SK-N-SH (cell line): ENCODE measurements at regions not wholly inside any gene's neighbourhood (a gene's known extent, or its start where the extent isn't known, plus 50 kb on each side); places are given as distances from the start of the nearest gene placed in this dataset.

Source experiments
- CTCF ChIA-PET: fragments of 300-600, 350-600 bp; formaldehyde crosslinking; extraction: SDS; loops from one replicate; lab custom pipeline; 2021; lab: Yijun Ruan, JAX
- POLR2A ChIA-PET: fragments of 350-600 bp; sonication (Branson Sonifier 250); formaldehyde crosslinking; extraction: SDS; loops from one replicate; lab custom pipeline; 2020; ENCODE audit warnings: antibody characterized with exemption, inconsistent platforms; lab: Yijun Ruan, JAX
- DNase-seq: peaks from one replicate; pipeline ENCODE4 v3.0.0; 2012
- H2AFZ ChIP-seq: fragments of 200-600 bp; sonication (generic); 2 replicates; pipeline ENCODE4 v1.8.1; 2016; ENCODE audit warnings: antibody characterized with exemption, mild to moderate bottlenecking, low read depth
- H3F3A ChIP-seq: fragments of 200-600 bp; sonication (generic); replicated peaks from 2 replicates; pipeline ENCODE3; 2016; ENCODE audit warnings: antibody characterized with exemption, mild to moderate bottlenecking; ENCODE audit not compliant: insufficient read depth
- H3K27ac ChIP-seq, 2 experiments: fragments of 200-500 bp in 1 of 2; fragments of 200-600 bp in 1 of 2; sonication (Bioruptor generic) in 1 of 2; sonication (generic), shearing (Covaris generic) in 1 of 2; 2 replicates each; pipeline versions ENCODE4 v1.5.1 to v1.6.1; 2014 to 2016; ENCODE audit warnings: low read depth in 2 of 2, inconsistent platforms in 1 of 2, low read length in 1 of 2, mild to moderate bottlenecking in 1 of 2, mixed read lengths in 1 of 2
- H3K27me3 ChIP-seq: fragments of 200-600 bp; sonication (generic), shearing (Covaris generic); 2 replicates; pipeline ENCODE4 v1.6.1; 2016; ENCODE audit warnings: mixed run types; ENCODE audit not compliant: insufficient read depth
- H3K36me3 ChIP-seq, 2 experiments: fragments of 200-500 bp in 1 of 2; fragments of 200-600 bp in 1 of 2; sonication (Bioruptor generic) in 1 of 2; sonication (generic) in 1 of 2; replicated peaks in 1 of 2; 2 replicates each; pipeline versions ENCODE3 to v1.5.1; 2014 to 2016; ENCODE audit warnings: low read length in 1 of 2, mild to moderate bottlenecking in 1 of 2; ENCODE audit not compliant: insufficient read depth in 2 of 2, control insufficient read depth in 1 of 2
- H3K4me1 ChIP-seq, 2 experiments: fragments of 200-500 bp in 1 of 2; fragments of 200-600 bp in 1 of 2; sonication (Bioruptor generic) in 1 of 2; sonication (generic), shearing (Covaris generic) in 1 of 2; 2 replicates each; pipeline versions ENCODE4 v1.5.1 to v1.6.1; 2014 to 2016; ENCODE audit warnings: low read depth in 1 of 2, low read length in 1 of 2, mixed run types in 1 of 2; ENCODE audit not compliant: insufficient read depth in 2 of 2, control insufficient read depth in 1 of 2
- H3K4me2 ChIP-seq: fragments of 200-600 bp; sonication (generic), shearing (Covaris generic); 2 replicates; pipeline ENCODE4 v1.6.1; 2017; ENCODE audit warnings: mixed run types
- H3K4me3 ChIP-seq, 2 experiments: fragments of 200-500 bp in 1 of 2; fragments of 200-600 bp in 1 of 2; sonication (Bioruptor generic) in 1 of 2; sonication (generic), shearing (Covaris generic) in 1 of 2; 2 replicates each; pipeline versions ENCODE4 v1.5.1 to v1.8.1; 2014 to 2016; ENCODE audit warnings: low read depth in 2 of 2, inconsistent platforms in 1 of 2, low read length in 1 of 2, mild to moderate bottlenecking in 1 of 2, mixed read lengths in 1 of 2, moderate library complexity in 1 of 2
- H3K79me2 ChIP-seq: fragments of 200-600 bp; sonication (generic); 2 replicates; pipeline ENCODE4 v1.8.1; 2017; ENCODE audit warnings: mild to moderate bottlenecking; ENCODE audit not compliant: insufficient read depth
- H3K9ac ChIP-seq: fragments of 200-600 bp; sonication (generic); 2 replicates; pipeline ENCODE4 v1.6.1; 2017; ENCODE audit warnings: mixed run types
- H3K9me2 ChIP-seq: fragments of 200-600 bp; sonication (generic); 2 replicates; pipeline ENCODE4 v1.6.1; 2017; ENCODE audit warnings: mixed run types
- H3K9me3 ChIP-seq: fragments of 200-600 bp; sonication (generic); 2 replicates; pipeline ENCODE4 v1.6.1; 2017; ENCODE audit warnings: mixed run types, mild to moderate bottlenecking, moderate library complexity
- H4K20me1 ChIP-seq: fragments of 200-600 bp; sonication (generic); 2 replicates; pipeline ENCODE4 v1.6.1; 2017; ENCODE audit warnings: mild to moderate bottlenecking, mixed run types; ENCODE audit not compliant: insufficient read depth
- ELF1 ChIP-seq: IDR thresholded peaks from 2 replicates; pipeline ENCODE4 v1.4.0; 2012
- FOSL2 ChIP-seq: IDR thresholded peaks from 2 replicates; pipeline ENCODE4 v1.4.0; 2012; ENCODE audit warnings: low read depth, mild to moderate bottlenecking, moderate library complexity, borderline replicate concordance
- FOXJ3 ChIP-seq: sonication (generic); formaldehyde crosslinking; IDR thresholded peaks from 2 replicates; pipeline ENCODE4 v1.5.1; 2020; ENCODE audit warnings: mild to moderate bottlenecking, missing genetic modification reagents
- GABPA ChIP-seq: IDR thresholded peaks from 2 replicates; pipeline ENCODE4 v1.4.0; 2012; ENCODE audit warnings: low read depth, mild to moderate bottlenecking
- MEF2A ChIP-seq: IDR thresholded peaks from 2 replicates; pipeline ENCODE4 v1.4.0; 2012; ENCODE audit warnings: low read depth, borderline replicate concordance
- RCOR1 ChIP-seq: fragments of 150-350 bp; IDR thresholded peaks from 2 replicates; pipeline ENCODE4 v1.6.1; 2017; ENCODE audit warnings: antibody characterized with exemption, low read length
- RXRA ChIP-seq: IDR thresholded peaks from 2 replicates; pipeline ENCODE4 v1.4.0; 2012; ENCODE audit warnings: low read depth, mild to moderate bottlenecking, borderline replicate concordance
- TCF12 ChIP-seq: IDR thresholded peaks from 2 replicates; pipeline ENCODE4 v1.4.0; 2012
- USF2 ChIP-seq: fragments of 150-350 bp; IDR thresholded peaks from 2 replicates; pipeline ENCODE4 v1.6.1; 2017; ENCODE audit warnings: antibody characterized with exemption, low read length, low read depth, borderline replicate concordance
- ZBTB33 ChIP-seq: IDR thresholded peaks from 2 replicates; pipeline ENCODE4 v1.4.0; 2012; ENCODE audit warnings: low read depth, borderline replicate concordance
- WGBS: methylation state at CpG from one replicate; pipeline ENCODE4 v1.1.6; 2017; ENCODE audit warnings: low lambda C conversion rate; 5-methylcytosine and 5-hydroxymethylcytosine counted together
- TF ChIP-seq, protein P1 (sequence below): IDR thresholded peaks from 2 replicates; pipeline ENCODE4 v1.4.0; 2012; ENCODE audit warnings: low read depth
- TF ChIP-seq, protein P2 (sequence below): IDR thresholded peaks from 2 replicates; pipeline ENCODE4 v1.4.0; 2012; ENCODE audit warnings: low read depth, borderline replicate concordance
- TF ChIP-seq, protein P3 (sequence below): IDR thresholded peaks from 2 replicates; pipeline ENCODE4 v1.6.1; 2012; ENCODE audit warnings: mild to moderate bottlenecking, low read depth, low read length, moderate library complexity
- TF ChIP-seq, protein P4 (sequence below): fragments of 200-600 bp; sonication (generic); IDR thresholded peaks from 2 replicates; pipeline ENCODE4 v1.6.1; 2017; ENCODE audit warnings: antibody characterized with exemption, mild to moderate bottlenecking, moderate library complexity

DNA sequence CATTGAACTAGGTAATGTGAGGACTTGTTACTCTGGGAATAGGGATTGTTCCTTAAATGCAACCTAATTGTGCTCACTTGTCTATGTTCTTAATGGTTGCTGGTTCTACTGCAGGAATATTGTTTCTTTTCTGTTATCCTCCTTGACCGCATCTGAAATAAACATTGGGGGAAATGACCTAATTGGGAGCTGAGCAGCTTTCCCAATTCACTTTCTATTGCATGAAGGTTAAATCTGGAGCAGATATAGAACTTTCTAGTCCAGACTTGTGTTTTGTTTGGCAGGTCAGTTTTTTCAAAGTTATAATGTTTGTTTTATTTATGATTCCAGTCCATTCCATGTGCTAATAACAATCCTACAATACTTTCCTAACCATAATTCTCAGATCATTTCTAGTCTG, 981.0 kb upstream of the CITED2 start (continued):
- no peak for TF ChIP-seq GABPA
- TF ChIP-seq, protein P1, sequence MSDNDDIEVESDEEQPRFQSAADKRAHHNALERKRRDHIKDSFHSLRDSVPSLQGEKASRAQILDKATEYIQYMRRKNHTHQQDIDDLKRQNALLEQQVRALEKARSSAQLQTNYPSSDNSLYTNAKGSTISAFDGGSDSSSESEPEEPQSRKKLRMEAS, result no peak
- TF ChIP-seq RXRA, result no peak

DNA sequence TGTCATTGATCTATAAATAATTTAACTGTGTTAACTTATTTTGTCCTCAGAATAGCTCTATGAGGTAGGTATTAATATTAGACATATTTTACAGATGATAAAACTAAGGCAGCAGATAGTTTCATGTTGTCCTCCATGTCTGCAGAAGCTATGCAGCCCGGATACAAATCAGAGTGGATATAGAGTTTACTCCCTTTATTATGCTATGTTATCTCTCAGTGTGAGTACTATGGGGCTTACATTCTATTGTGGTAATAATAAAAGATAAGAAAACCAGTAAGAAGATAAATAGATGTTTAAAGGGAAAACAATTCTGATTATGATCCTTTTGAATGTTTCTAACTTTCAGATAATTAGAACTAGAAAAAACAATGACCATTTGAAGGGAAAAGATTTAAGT, 979.8 kb upstream of the CITED2 start:
- Histone ChIP-seq H3K9me2 (no peaks in the 10 kb centered on the region), H3K36me3 (no peaks in the 10 kb centered on the region)
- no peak for DNase-seq
- WGBS, result 75% methylated on average over 1 of the region's 1 CpG
- TF ChIP-seq MEF2A (no peak), ZBTB33 (no peak)
- TF ChIP-seq, all 33 proteins: peak for 0
- no peak overlapping the region for H3K9ac ChIP-seq
- H3K4me3 ChIP-seq, result no peak overlapping the region
- H3K79me2 ChIP-seq, result no peaks in the 10 kb centered on the region
- no peaks in the 10 kb centered on the region for H4K20me1 ChIP-seq
- H3F3A ChIP-seq, result no peaks in the 10 kb centered on the region
- no peaks in the 10 kb centered on the region for H3K27me3 ChIP-seq
- no peak overlapping the region for H3K4me2 ChIP-seq
- no peaks in the 10 kb centered on the region for H3K4me1 ChIP-seq
- no peak overlapping the region for H2AFZ ChIP-seq
- no peak overlapping the region for H3K27ac ChIP-seq
- POLR2A ChIA-PET, result no interaction called here
- no peaks in the 10 kb centered on the region for H3K9me3 ChIP-seq
- CTCF ChIA-PET, result no interaction called here

GRCh38 chr6:140353536-140353935, 979.1 kb upstream of the CITED2 start:
- Histone ChIP-seq H3K9ac (no peak overlapping the region), H3K27me3 (no peaks in the 10 kb centered on the region), H4K20me1 (no peaks in the 10 kb centered on the region), H2AFZ (no peak overlapping the region), H3K27ac (no peak overlapping the region), H3F3A (no peaks in the 10 kb centered on the region), H3K4me1 (no peaks in the 10 kb centered on the region), H3K4me2 (no peak overlapping the region), H3K79me2 (no peaks in the 10 kb centered on the region), H3K9me3 (no peaks in the 10 kb centered on the region), H3K9me2 (no peaks in the 10 kb centered on the region), H3K4me3 (no peak overlapping the region), H3K36me3 (no peaks in the 10 kb centered on the region)
- WGBS, result 100% methylated on average over 1 of the region's 1 CpG
- DNase-seq, result no peak
- CTCF ChIA-PET, result no interaction called here
- POLR2A ChIA-PET, result no interaction called here
- TF ChIP-seq, protein P2, sequence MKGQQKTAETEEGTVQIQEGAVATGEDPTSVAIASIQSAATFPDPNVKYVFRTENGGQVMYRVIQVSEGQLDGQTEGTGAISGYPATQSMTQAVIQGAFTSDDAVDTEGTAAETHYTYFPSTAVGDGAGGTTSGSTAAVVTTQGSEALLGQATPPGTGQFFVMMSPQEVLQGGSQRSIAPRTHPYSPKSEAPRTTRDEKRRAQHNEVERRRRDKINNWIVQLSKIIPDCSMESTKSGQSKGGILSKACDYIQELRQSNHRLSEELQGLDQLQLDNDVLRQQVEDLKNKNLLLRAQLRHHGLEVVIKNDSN, result no peak
- TF ChIP-seq ELF1 (no peak), RCOR1 (no peak), FOSL2 (no peak), ZBTB33 (no peak), FOXJ3 (CRISPR knock-in tag) (no peak), USF2 (no peak), TCF12 (no peak)
- TF ChIP-seq, protein P3, sequence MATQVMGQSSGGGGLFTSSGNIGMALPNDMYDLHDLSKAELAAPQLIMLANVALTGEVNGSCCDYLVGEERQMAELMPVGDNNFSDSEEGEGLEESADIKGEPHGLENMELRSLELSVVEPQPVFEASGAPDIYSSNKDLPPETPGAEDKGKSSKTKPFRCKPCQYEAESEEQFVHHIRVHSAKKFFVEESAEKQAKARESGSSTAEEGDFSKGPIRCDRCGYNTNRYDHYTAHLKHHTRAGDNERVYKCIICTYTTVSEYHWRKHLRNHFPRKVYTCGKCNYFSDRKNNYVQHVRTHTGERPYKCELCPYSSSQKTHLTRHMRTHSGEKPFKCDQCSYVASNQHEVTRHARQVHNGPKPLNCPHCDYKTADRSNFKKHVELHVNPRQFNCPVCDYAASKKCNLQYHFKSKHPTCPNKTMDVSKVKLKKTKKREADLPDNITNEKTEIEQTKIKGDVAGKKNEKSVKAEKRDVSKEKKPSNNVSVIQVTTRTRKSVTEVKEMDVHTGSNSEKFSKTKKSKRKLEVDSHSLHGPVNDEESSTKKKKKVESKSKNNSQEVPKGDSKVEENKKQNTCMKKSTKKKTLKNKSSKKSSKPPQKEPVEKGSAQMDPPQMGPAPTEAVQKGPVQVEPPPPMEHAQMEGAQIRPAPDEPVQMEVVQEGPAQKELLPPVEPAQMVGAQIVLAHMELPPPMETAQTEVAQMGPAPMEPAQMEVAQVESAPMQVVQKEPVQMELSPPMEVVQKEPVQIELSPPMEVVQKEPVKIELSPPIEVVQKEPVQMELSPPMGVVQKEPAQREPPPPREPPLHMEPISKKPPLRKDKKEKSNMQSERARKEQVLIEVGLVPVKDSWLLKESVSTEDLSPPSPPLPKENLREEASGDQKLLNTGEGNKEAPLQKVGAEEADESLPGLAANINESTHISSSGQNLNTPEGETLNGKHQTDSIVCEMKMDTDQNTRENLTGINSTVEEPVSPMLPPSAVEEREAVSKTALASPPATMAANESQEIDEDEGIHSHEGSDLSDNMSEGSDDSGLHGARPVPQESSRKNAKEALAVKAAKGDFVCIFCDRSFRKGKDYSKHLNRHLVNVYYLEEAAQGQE, result no peak
- TF ChIP-seq, protein P4, sequence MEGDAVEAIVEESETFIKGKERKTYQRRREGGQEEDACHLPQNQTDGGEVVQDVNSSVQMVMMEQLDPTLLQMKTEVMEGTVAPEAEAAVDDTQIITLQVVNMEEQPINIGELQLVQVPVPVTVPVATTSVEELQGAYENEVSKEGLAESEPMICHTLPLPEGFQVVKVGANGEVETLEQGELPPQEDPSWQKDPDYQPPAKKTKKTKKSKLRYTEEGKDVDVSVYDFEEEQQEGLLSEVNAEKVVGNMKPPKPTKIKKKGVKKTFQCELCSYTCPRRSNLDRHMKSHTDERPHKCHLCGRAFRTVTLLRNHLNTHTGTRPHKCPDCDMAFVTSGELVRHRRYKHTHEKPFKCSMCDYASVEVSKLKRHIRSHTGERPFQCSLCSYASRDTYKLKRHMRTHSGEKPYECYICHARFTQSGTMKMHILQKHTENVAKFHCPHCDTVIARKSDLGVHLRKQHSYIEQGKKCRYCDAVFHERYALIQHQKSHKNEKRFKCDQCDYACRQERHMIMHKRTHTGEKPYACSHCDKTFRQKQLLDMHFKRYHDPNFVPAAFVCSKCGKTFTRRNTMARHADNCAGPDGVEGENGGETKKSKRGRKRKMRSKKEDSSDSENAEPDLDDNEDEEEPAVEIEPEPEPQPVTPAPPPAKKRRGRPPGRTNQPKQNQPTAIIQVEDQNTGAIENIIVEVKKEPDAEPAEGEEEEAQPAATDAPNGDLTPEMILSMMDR, result no peak
